ENCODE measurements at regions not wholly inside any gene's neighbourhood (a gene's known extent, or its start where the extent isn't known, plus 50 kb on each side); places are given as distances from the start of the nearest gene placed in this dataset.

DNA sequence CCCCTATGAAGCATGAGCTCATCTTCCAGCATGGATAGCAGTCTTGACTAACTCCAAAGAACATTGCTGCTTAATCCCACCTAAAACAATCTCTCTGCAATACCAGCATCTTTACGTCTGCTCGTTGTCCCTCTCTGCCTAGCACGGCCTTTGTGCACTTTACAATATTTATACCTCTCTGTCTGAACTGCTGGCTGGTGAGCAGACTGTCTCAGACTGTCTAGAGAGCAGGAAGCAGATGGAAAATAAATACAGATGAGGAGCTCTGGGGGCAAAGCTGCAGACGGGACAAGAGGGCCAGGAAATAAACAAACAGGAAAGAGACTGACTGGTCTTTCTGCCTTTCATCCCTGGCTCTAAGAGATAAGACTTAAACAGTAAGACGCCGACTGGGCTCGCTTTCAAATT, 224.8 kb downstream of the ENC1 start:
- Mint-ChIP-seq H3K9me3 (ENCODE audit: low read depth) (no peaks in the 10 kb centered on the region), H3K4me3 (ENCODE audit: unreplicated experiment) (no peak overlapping the region), H3K27me3 (ENCODE audit: low read depth) (no peaks in the 10 kb centered on the region), H3K4me1 (ENCODE audit: low read depth) (peaks cover 8% of the 10 kb centered on the region), H3K27ac (ENCODE audit: unreplicated experiment) (peak overlapping the region; percentile 6), H3K36me3 (ENCODE audit: low read depth) (peaks cover 1% of the 10 kb centered on the region)
- TF ChIP-seq, protein P1, sequence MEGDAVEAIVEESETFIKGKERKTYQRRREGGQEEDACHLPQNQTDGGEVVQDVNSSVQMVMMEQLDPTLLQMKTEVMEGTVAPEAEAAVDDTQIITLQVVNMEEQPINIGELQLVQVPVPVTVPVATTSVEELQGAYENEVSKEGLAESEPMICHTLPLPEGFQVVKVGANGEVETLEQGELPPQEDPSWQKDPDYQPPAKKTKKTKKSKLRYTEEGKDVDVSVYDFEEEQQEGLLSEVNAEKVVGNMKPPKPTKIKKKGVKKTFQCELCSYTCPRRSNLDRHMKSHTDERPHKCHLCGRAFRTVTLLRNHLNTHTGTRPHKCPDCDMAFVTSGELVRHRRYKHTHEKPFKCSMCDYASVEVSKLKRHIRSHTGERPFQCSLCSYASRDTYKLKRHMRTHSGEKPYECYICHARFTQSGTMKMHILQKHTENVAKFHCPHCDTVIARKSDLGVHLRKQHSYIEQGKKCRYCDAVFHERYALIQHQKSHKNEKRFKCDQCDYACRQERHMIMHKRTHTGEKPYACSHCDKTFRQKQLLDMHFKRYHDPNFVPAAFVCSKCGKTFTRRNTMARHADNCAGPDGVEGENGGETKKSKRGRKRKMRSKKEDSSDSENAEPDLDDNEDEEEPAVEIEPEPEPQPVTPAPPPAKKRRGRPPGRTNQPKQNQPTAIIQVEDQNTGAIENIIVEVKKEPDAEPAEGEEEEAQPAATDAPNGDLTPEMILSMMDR (IDR thresholded peaks at IDR 0.05) = no peak
- no peak for DNase-seq (ENCODE audit: low spot score)

DNA sequence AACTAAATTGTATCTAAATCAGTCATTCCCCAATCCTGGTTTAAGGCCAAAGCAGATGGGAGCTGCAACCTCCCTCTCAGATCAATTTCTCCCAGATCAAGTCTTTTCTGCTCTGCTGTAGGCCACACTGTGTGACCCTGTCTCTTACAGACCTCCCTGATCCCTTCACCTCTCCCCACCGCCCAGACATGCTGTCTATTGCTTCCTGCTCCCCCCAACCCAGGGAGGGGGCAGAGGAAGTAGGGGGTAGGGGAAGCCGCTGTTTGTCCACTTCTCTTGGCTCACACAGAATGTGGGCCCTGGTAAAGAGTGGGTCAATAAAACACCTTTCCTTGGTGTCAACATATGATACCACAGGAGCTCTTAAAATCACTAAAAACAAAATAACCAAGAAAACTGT, 226.3 kb downstream of the ENC1 start:
- H3K9me3 Mint-ChIP-seq (ENCODE audit: low read depth) = no peaks in the 10 kb centered on the region
- H3K27ac Mint-ChIP-seq (ENCODE audit: unreplicated experiment) = no peak overlapping the region
- DNase-seq (ENCODE audit: low spot score) = no peak
- H3K4me3 Mint-ChIP-seq (ENCODE audit: unreplicated experiment) = no peak overlapping the region
- TF ChIP-seq, protein P1 (IDR thresholded peaks at IDR 0.05) = no peak
- H3K4me1 Mint-ChIP-seq (ENCODE audit: low read depth) = peaks cover 8% of the 10 kb centered on the region
- H3K36me3 Mint-ChIP-seq (ENCODE audit: low read depth) = no peaks in the 10 kb centered on the region
- H3K27me3 Mint-ChIP-seq (ENCODE audit: low read depth) = no peaks in the 10 kb centered on the region

DNA sequence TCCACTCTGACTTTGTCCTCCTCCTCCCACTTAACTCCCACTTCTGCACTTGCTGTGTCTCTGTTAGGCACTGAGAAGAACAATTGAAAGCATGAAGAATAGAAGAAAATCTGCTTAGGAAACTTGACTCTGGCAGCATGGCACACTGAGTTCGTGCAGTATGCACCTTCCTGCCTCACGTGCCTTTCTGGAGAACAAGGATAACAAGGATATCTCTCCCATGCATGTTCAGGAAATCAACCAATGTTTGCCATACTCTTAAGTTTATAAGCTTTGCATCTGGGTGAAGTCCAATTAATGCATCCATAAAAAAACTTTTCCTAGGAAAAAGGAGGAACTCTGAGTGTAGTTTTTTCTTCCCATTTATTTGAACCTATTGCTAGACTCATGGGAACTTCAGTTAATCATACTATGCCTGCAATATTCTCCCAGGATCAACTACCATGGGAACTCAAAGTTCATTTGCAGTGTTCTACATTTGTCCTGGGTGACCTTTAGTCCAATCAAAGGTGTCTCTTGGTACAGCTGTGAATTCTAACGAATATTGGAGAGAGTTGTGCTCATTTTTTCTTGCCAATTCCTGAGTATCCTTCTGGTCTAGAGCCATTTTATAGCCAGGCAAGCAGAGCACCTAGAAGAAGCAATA, 227.0 kb downstream of the ENC1 start:
- no peaks in the 10 kb centered on the region for H3K27me3 Mint-ChIP-seq (ENCODE audit: low read depth)
- DNase-seq (ENCODE audit: low spot score) = no peak
- no peaks in the 10 kb centered on the region for H3K36me3 Mint-ChIP-seq (ENCODE audit: low read depth)
- H3K4me1 Mint-ChIP-seq (ENCODE audit: low read depth) = peaks cover 8% of the 10 kb centered on the region
- no peaks in the 10 kb centered on the region for H3K9me3 Mint-ChIP-seq (ENCODE audit: low read depth)
- H3K27ac Mint-ChIP-seq (ENCODE audit: unreplicated experiment) = no peak overlapping the region
- TF ChIP-seq, protein P1 (IDR thresholded peaks at IDR 0.05) = no peak
- H3K4me3 Mint-ChIP-seq (ENCODE audit: unreplicated experiment) = no peak overlapping the region

DNA sequence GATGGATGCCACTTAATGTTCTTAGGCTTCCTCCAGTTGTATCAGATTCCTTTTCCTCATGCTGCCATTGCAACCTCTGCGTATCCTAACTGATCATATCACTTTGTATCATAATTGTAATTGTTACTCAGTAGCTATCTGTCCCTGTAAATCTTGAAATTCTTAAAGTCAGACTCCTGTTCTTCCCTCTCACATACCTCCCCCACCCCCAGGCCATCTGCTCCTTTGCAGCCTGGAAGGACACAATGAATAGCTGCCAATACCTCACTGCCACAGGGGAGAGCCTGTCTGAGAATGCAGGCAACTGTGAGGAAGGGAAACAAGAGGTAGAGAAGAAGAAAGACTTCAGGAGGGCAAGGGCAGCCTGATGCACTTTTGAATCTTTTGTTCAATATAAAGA, 228.5 kb downstream of the ENC1 start:
- Mint-ChIP-seq H3K9me3 (ENCODE audit: low read depth) (no peaks in the 10 kb centered on the region), H3K27ac (ENCODE audit: unreplicated experiment) (no peak overlapping the region), H3K36me3 (ENCODE audit: low read depth) (no peaks in the 10 kb centered on the region), H3K4me3 (ENCODE audit: unreplicated experiment) (no peak overlapping the region), H3K27me3 (ENCODE audit: low read depth) (no peaks in the 10 kb centered on the region), H3K4me1 (ENCODE audit: low read depth) (peaks cover 8% of the 10 kb centered on the region)
- TF ChIP-seq, protein P1 (IDR thresholded peaks at IDR 0.05) = no peak
- DNase-seq (ENCODE audit: low spot score) = no peak

DNA sequence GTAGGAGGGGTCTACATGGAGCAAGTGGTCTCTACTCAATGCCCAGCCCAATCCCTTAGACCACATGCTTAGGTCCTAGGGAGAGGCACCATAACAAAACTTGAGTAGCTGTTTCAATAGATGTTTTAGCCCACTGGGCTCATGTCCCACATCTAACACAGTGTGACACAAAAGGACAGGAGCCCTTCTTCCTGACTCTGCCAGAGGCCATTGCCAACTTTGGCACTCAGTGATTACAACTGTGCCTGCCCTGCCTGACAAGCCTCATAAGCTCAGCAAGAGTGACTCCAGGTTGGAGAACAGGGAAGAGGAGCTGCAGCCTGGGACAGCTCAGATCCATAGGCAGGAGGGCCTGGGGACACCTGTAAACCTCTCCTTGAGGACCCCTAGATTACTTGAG, 230.8 kb downstream of the ENC1 start:
- DNase-seq (ENCODE audit: low spot score) = no peak
- TF ChIP-seq, protein P1 (IDR thresholded peaks at IDR 0.05) = no peak
- Mint-ChIP-seq H3K27me3 (ENCODE audit: low read depth) (no peaks in the 10 kb centered on the region), H3K36me3 (ENCODE audit: low read depth) (no peaks in the 10 kb centered on the region), H3K9me3 (ENCODE audit: low read depth) (no peaks in the 10 kb centered on the region), H3K27ac (ENCODE audit: unreplicated experiment) (no peak overlapping the region), H3K4me3 (ENCODE audit: unreplicated experiment) (no peak overlapping the region), H3K4me1 (ENCODE audit: low read depth) (no peaks in the 10 kb centered on the region)
